ENCODE measurements at regions not wholly inside any gene's neighbourhood (a gene's known extent, or its start where the extent isn't known, plus 50 kb on each side); places are given as distances from the start of the nearest gene placed in this dataset.

- TF ChIP-seq CUX1 (IDR thresholded peaks at IDR 0.05; ENCODE audit: insufficient replicate concordance, low read depth, low read length), result no peak
- no peak for TF ChIP-seq SKIL (IDR thresholded peaks at IDR 0.05; ENCODE audit: low read depth, poor library complexity, severe bottlenecking)
Observed at GRCh38 chr5:118551716-118552115, 436.6 kb downstream of the DTWD2 start (continued).

- in situ Hi-C loops (cut with MboI), result no loop called here
- H2AFZ ChIP-seq (ENCODE audit: control insufficient read depth, low read depth, low read length), result no peak overlapping the region
- CTCF ChIA-PET, result no interaction called here
- intact Hi-C loops (cut with micrococcal nuclease; ENCODE audit: unreplicated experiment), result no loop called here
- no peaks in the 10 kb centered on the region for H3K27me3 ChIP-seq (replicated peaks in 1 of 2; ENCODE audit: control insufficient read depth in 2 of 2, insufficient read depth in 2 of 2, low read length in 1 of 2)
- H3K4me2 ChIP-seq (ENCODE audit: control insufficient read depth, insufficient read depth), result no peak overlapping the region
- H3K27ac ChIP-seq (ENCODE audit: control insufficient read depth, insufficient read depth), result no peak overlapping the region
- FAIRE-seq (no peak), ATAC-seq (no peak), DNase-seq (ENCODE audit: low read depth, low spot score) (no peak)
- RAD21 ChIA-PET (ENCODE audit: unreplicated experiment), result no interaction called here
- no peaks in the 10 kb centered on the region for H3K79me2 ChIP-seq (ENCODE audit: control insufficient read depth, insufficient read depth, low read length)
- H3K4me1 ChIP-seq (ENCODE audit: control insufficient read depth, insufficient read depth, low read length), result no peaks in the 10 kb centered on the region; the same call in 1 of the 2 replicates
- H3K9ac ChIP-seq (ENCODE audit: control insufficient read depth, insufficient read depth, low read length), result no peak overlapping the region
- POLR2A ChIA-PET, result no interaction called here
- H4K20me1 ChIP-seq (ENCODE audit: control insufficient read depth, insufficient read depth), result no peaks in the 10 kb centered on the region
- no peaks in the 10 kb centered on the region for H3K36me3 ChIP-seq (ENCODE audit: control insufficient read depth in 2 of 2, insufficient read depth in 2 of 2, low read length in 1 of 2)
- SMC1A ChIA-PET (ENCODE audit: uncharacterized antibody, unreplicated experiment), result no interaction called here
- H3K9me3 ChIP-seq (replicated peaks; ENCODE audit: control insufficient read depth, insufficient read depth, low read length), result no peaks in the 10 kb centered on the region
- no TSS peak for BruUV-seq (replicated peaks)
- no peak overlapping the region for H3K4me3 ChIP-seq
- TF ChIP-seq PBX3 (IDR thresholded peaks at IDR 0.05; ENCODE audit: insufficient replicate concordance, low read depth, low read length) (no peak), BRCA1 (IDR thresholded peaks at IDR 0.05; ENCODE audit: low read depth, low read length) (no peak), E2F4 (IDR thresholded peaks at IDR 0.05; ENCODE audit: low read depth, low read length) (no peak), CHD1 (IDR thresholded peaks at IDR 0.05; ENCODE audit: low read depth, low read length) (no peak), FOS (IDR thresholded peaks at IDR 0.05; ENCODE audit: borderline replicate concordance, extremely low read depth, insufficient read length) (no peak), NFIC (IDR thresholded peaks at IDR 0.05; ENCODE audit: low read depth, low read length) (no peak), CEBPZ (IDR thresholded peaks at IDR 0.05; ENCODE audit: low read depth, low read length) (no peak), KLF5 (IDR thresholded peaks at IDR 0.05; ENCODE audit: partially characterized antibody) (no peak)
Observed at GRCh38 chr5:118551031-118551430, 437.3 kb downstream of the DTWD2 start.

Measured in GM12878 (cell line).